NCI-H2081 (cell line): ENCODE measurements at regions not wholly inside any gene's neighbourhood (a gene's known extent, or its start where the extent isn't known, plus 50 kb on each side); places are given as distances from the start of the nearest gene placed in this dataset.
"Not testable (repeated sequence)": the region's sequence is repeated elsewhere in the genome, so short reads cannot be mapped to it uniquely, and the experiment has no call there.

ENCODE experiments used
- DNase-seq, 2 experiments: peaks; one replicate each; lab custom pipeline; 2025; lab: John Stamatoyannopoulos, UW

GRCh38 chr21:22288885-22289499 lies 1290.8 kb downstream of the NCAM2 start:
- no peak for DNase-seq

- DNase-seq, result no peak
Measured at GRCh38 chr21:22292144-22292543, 1293.9 kb downstream of the NCAM2 start.

DNA sequence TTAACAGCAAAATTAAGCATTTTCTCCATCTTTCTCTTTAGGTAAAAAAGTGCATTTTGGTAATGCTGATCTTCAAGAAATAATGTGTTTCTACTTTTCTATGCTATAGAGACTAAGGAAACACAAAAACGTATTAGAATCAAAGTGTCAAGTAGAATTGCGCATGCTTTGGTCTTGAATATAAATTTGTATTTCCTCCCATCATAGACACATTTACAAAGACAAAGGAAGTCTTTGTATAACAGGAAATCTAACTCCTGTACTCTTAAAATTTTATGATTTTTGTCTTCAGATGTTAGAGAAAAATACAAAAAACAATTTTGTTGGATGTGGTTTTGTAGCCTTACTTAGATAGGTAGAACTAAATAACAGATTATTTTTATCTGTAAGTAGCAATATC lies 1299.4 kb downstream of the NCAM2 start:
- DNase-seq, result no peak

GRCh38 chr21:22311741-22312462 lies 1313.7 kb downstream of the NCAM2 start:
- DNase-seq, result no peak

DNA sequence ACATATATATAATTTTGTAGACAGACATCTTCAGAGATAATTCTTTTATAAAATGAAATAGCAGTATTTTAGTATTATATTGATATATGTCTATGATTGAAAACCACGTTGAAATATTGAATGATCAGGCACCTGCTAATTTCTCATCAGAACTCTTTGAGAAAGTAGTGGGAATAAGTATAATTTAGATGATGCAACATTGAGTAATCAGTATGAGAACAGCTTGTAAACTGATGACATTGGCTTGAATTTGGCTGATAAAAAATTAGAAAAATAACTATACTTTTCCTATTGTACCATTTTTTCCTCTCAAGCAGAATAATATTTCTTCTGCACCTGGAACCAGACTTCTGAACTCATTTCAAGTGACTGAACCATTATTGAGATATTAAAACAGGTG lies 1316.8 kb downstream of the NCAM2 start:
- DNase-seq, result no peak

DNA sequence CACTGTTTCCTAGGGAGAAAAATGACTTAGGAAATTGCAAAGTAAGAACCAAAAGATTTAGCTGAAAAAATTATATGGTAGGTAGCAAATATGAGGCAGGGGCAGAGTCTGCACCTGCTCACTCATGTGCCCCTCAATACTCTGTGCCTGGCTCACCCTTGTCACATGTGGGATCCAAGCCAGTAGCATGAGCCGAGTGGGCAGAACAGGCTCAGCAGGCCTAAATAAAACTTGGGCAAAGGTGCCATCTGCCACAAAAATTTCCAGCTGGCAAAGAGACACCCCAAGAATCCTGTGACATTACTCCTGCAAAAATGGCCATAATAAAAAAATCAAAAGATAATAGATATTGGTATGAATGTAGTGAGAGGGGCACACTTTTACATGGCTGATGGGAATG lies 1321.2 kb downstream of the NCAM2 start:
- no peak for DNase-seq

DNA sequence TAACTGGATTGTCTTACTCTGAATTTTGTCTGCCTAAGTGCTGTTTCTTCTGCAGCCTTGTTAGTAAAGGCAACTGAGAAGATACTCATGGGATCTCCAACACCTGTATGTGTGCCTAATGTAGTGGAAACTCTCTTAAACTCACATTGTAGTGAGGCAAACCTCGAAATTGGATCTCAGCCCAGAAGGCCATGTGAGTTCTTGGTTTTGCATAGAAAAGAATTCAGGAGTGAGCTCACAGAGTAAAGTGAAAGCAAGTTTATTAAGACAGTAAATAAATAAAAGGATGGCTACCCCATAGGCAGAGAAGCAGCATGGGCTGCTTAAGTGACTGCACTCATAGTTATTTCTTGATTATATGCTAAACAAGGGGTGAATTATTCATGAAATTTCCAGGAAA lies 1344.7 kb downstream of the NCAM2 start:
- peak in 1 of 2 experiments; percentile 29 for DNase-seq

DNA sequence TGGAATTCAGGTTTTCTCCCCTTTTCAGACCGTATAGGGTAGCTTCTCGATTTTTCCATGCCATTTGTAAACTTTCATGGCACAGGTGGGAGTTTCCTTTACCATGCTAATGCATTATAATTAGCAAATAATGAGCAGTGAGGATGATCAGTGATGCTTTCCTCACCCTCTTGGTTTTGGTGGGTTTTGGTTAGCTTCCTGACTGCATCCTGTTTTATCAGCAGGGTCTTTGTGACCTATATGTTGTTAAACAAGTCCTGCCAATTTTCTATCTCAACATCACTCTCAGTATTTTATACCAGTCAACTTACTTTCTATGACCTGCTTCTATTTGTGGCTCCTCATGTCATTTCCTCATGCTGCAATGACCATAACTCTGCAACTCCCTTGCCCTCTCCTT lies 1345.1 kb downstream of the NCAM2 start:
- no peak for DNase-seq

- no peak for DNase-seq
Measured at GRCh38 chr21:22343721-22344120, 1345.5 kb downstream of the NCAM2 start.

- no peak for DNase-seq
Measured at GRCh38 chr21:22345624-22346023, 1347.4 kb downstream of the NCAM2 start.

GRCh38 chr21:22346576-22346975 lies 1348.4 kb downstream of the NCAM2 start:
- no peak for DNase-seq

DNA sequence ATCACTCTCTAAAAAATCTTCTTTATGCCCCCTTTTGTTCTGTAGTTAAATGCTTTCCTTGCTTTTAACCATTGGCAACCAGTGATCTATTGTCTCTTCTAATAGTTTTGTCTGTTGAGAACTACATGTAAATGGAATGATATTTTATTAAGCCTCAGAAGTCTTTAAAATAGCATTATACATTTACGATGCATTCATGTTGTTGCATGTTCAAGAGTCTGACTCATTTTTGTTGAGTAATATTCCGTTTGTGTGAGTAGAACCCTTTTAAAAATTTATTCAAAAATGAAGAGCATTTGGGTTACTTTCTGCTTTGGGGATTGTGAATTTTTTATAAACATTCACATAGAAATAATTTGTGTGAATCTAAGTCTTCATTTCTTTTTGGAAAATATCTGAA lies 1352.9 kb downstream of the NCAM2 start:
- DNase-seq, result no peak

- DNase-seq, result no peak
Measured at GRCh38 chr21:22352088-22352487, 1353.9 kb downstream of the NCAM2 start.

- DNase-seq, result no peak
Measured at GRCh38 chr21:22355949-22356348, 1357.7 kb downstream of the NCAM2 start.

DNA sequence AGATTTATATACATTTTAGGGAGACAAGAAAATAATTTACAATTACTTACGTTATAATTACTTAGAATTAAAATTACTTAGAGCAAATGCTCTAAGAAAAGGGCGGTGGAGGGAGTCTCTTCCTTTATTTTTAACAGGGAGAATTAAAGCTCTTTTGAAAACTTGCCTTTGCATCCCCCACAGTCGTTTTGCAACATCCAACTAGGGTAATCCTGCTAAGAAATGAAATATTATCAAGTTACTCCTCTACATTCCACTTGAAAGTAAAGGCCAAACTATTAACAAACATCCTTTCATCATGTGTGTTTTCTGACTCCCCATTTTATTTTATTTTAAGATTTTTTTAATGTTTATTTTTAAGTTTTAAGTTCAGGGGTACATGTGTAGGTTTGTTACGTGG lies 1358.5 kb downstream of the NCAM2 start:
- DNase-seq, result no peak

- DNase-seq, result not testable (repeated sequence)
Measured at GRCh38 chr21:22359599-22359998, 1361.4 kb downstream of the NCAM2 start.

DNA sequence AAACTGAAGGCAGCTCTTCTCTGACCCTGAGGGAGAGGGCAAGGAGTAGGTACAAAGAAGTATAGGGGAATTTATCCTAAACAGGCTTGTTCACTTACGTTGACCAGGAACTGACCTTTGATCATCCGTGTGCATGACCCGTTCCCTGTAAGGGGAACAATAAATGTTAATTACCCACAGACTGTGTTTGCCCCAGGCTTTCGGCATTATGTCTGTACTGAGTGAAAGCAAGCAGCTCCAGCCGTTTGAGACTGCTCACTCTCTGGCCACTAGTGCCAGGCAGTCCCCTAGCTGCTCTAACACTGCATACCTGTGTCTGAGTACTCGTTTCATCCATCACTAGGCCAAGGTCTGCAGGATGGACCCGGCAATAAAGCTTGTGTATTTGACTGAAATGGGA lies 1365.3 kb downstream of the NCAM2 start:
- DNase-seq, result no peak

GRCh38 chr21:22364163-22364562 lies 1366.0 kb downstream of the NCAM2 start:
- DNase-seq, result no peak

DNA sequence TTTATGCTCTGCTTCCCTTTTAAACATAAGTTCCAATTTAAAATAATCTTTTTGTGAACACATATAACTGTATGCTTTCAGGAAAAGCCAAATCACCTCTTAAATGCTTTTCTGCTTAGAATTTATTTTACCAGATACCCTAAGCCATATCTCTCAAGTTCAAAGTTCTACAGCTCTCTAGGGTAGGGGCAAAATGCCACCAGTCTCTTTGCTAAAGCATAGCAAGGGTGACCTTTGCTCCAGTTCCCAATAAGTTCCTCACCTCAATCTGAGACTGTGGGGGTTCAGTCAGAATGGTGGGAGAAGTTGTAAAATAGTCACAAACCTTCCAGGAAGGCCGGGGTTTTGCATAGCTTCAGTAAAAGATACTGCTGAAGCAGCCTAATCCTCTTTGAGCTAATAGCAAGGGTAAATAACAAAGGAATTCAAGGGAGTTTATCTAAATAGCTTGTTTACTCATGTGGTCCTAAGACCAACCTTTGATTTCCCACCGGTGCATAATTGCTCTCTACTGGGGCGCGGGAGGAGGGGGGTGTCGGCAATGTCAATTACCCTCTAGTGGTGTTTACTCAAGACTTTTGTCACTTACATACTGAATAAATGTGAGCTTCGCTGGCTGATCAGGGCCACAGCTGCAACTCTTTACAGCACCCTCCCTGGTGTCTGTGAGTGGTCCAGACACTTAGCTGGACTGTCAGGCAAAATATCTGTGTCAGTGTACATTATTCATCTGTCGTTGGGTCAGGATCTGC lies 1376.2 kb downstream of the NCAM2 start:
- DNase-seq, result no peak

- DNase-seq, result not testable (repeated sequence)
Measured at GRCh38 chr21:22377795-22378194, 1379.6 kb downstream of the NCAM2 start.

GRCh38 chr21:22393324-22393723 lies 1395.1 kb downstream of the NCAM2 start:
- no peak for DNase-seq

DNA sequence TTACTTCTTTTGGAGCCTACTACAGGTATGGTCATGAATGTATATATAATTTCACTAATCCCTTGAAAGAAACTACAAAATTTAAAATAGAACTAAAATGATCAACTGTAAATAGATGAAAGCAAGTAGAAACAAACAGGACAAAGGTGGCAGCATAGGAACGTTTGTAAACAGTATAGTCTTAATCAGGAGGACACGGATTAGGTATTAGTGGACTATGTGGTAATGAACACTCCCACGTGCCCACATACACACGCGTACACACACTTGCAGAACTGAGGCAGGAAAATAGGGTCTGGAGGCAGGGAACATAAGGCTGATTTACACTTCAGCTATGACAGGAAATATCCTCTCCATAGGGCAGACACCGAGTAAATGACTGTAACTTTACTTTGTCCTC lies 1397.8 kb downstream of the NCAM2 start:
- no peak for DNase-seq
